Stomach smooth muscle (tissue), 2 donors: ENCODE measurements at regions not wholly inside any gene's neighbourhood (a gene's known extent, or its start where the extent isn't known, plus 50 kb on each side); places are given as distances from the start of the nearest gene placed in this dataset.
"Not testable (repeated sequence)": the region's sequence is repeated elsewhere in the genome, so short reads cannot be mapped to it uniquely, and the experiment has no call there.

Experiments used
- H3K27ac ChIP-seq: one replicate; pipeline ENCODE4 v1.7.0; 2013; ENCODE audit warnings: mild to moderate bottlenecking, low read length, inconsistent platforms
- H3K27me3 ChIP-seq, 2 donors: one replicate each; pipeline ENCODE4 v1.7.0; 2013; ENCODE audit warnings: low read length in 2 of 2; ENCODE audit not compliant: insufficient read depth in 2 of 2, control insufficient read depth in 1 of 2
- H3K36me3 ChIP-seq, 2 donors: one replicate each; pipeline ENCODE4 v1.7.0; 2013; ENCODE audit warnings: low read length in 2 of 2; ENCODE audit not compliant: control insufficient read depth in 2 of 2, insufficient read depth in 2 of 2
- H3K4me1 ChIP-seq: one replicate; pipeline ENCODE4 v1.7.0; 2013; ENCODE audit warnings: low read length; ENCODE audit not compliant: control insufficient read depth, insufficient read depth
- H3K4me3 ChIP-seq, 2 donors: one replicate each; pipeline ENCODE4 v1.7.0; 2013; ENCODE audit warnings: low read length in 2 of 2
- H3K9ac ChIP-seq, 2 donors: one replicate each; pipeline ENCODE4 v1.7.0; 2013; ENCODE audit warnings: low read length in 2 of 2, mild to moderate bottlenecking in 1 of 2
- H3K9me3 ChIP-seq, 2 donors: one replicate each; pipeline ENCODE4 v1.7.0; 2013; ENCODE audit warnings: low read length in 2 of 2; ENCODE audit not compliant: control insufficient read depth in 2 of 2
- donor health status: healthy.
- donor health status: Pancreatic carcinoma.

GRCh38 chr12:9543341-9543740, 64.4 kb downstream of the KLRB1 start:
- H3K36me3 ChIP-seq, H3K4me3 ChIP-seq, H3K27me3 ChIP-seq, H3K9me3 ChIP-seq, H3K27ac ChIP-seq, H3K4me1 ChIP-seq, H3K9ac ChIP-seq: not testable (repeated sequence)

GRCh38 chr12:9542827-9543226, 64.9 kb downstream of the KLRB1 start:
- not testable (repeated sequence) for H3K9me3 ChIP-seq, H3K4me1 ChIP-seq, H3K27me3 ChIP-seq, H3K4me3 ChIP-seq, H3K9ac ChIP-seq, H3K36me3 ChIP-seq, H3K27ac ChIP-seq

- H3K27ac ChIP-seq: not testable (repeated sequence)
Observed at GRCh38 chr12:9515925-9516324, 91.8 kb downstream of the KLRB1 start.

DNA sequence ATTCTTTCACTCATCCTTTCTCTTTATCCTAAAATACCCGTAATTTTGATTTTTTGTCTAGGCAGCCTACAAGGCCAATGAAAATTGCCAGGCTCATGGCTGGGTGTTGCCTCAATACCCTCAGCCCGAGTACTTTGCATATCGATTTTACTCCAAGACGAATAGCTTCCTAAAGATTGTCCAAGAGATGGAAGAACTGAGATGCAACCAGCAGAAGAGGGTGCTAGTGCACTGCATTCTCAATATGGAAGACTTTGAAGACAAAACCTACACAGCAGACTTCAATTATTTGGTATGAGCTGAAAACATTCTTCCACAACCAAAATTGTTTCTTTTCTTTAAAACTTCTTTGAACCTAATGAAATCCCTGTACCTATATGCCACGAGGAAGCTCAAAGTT, 95.0 kb downstream of the KLRB1 start:
- H3K4me1 ChIP-seq, H3K9ac ChIP-seq, H3K36me3 ChIP-seq, H3K4me3 ChIP-seq, H3K27ac ChIP-seq, H3K27me3 ChIP-seq, H3K9me3 ChIP-seq: not testable (repeated sequence)

More at GRCh38 chr12:9515925-9516324, 91.8 kb downstream of the KLRB1 start:
- H3K4me3 ChIP-seq, H3K9me3 ChIP-seq, H3K4me1 ChIP-seq, H3K27me3 ChIP-seq, H3K9ac ChIP-seq, H3K36me3 ChIP-seq: not testable (repeated sequence)

GRCh38 chr12:9510392-9511011, 97.2 kb downstream of the KLRB1 start:
- H3K4me1 ChIP-seq, H3K4me3 ChIP-seq, H3K27ac ChIP-seq, H3K9ac ChIP-seq, H3K27me3 ChIP-seq, H3K9me3 ChIP-seq, H3K36me3 ChIP-seq: not testable (repeated sequence)

DNA sequence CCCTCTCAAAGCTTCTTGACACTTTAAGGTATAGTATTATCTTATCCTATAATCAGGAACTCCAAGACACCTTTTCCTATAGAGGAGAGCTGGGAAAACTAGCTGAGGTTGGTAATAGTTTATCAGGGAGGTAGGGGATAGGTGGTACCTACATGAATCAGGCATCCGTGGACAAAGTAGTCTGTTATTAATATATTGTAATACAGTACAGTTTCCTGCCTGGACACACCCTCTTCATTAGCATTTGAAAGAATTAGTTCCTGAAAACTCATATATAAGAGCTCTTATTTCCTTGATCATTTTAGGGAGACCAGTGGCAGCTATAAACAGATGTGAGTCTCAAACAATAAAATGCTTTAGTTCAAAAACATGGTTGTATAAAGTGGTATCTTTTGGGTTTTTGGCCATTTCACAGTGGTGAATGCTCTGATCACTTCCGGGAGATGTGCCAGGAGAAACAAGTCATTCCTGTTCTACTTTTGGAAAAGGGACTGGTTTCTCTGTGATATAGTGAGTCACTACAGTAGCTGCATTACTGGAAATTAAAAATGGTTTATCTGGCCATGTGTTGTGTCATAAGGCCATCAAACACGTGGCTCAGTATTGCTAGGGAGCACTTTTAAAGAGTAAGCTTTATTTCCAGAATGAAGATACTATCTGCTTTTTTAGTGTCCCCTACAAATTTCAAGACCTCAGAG, 98.1 kb downstream of the KLRB1 start:
- Histone ChIP-seq H3K27ac (no peak overlapping the region), H3K27me3 (no peaks in the 10 kb centered on the region), H3K36me3 (no peaks in the 10 kb centered on the region), H3K4me3 (no peak overlapping the region), H3K9ac (no peak overlapping the region), H3K9me3 (no peaks in the 10 kb centered on the region), H3K4me1 (no peaks in the 10 kb centered on the region)

DNA sequence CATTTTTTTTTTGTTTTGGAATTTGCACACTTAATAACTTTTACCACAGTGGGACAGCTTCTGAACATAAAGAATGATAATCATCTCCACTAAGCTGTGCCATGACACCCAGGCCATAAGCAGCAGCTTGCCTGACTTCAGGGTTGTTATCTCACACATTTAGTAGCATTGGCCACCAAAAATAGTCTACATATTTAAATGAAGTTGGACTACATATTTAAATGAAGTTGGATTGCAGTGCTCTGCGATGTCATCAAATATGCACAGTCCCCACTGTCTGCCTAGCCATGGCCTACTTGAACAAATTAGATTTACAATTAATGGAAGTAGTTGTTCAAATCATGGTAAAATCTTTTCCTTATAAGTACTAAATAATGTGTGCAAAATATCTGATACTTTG, 101.0 kb downstream of the KLRB1 start:
- Histone ChIP-seq H3K27ac (no peak overlapping the region), H3K9me3 (no peaks in the 10 kb centered on the region), H3K4me3 (no peak overlapping the region), H3K36me3 (no peaks in the 10 kb centered on the region), H3K9ac (no peak overlapping the region), H3K4me1 (no peaks in the 10 kb centered on the region), H3K27me3 (no peaks in the 10 kb centered on the region)

DNA sequence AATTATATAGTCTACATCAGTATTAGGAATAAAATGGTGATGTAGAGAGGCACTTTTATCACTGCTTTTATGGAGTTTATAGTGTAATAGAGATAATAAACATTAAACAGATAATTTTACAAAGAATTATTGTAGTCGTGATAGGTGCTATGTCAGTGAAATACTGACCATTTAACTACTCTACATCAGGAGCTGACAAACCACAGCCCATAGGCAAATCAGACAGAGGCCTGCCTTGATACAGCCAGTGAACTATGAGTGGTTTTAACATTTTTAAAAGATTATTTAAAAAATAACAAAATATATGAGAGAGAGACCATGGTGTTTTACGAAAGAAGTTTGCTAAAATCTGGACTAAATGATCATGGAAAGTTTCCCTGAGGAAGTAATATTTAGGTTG, 104.3 kb downstream of the KLRB1 start:
- H3K36me3 ChIP-seq, H3K9me3 ChIP-seq, H3K4me1 ChIP-seq, H3K9ac ChIP-seq, H3K27me3 ChIP-seq, H3K27ac ChIP-seq, H3K4me3 ChIP-seq: not testable (repeated sequence)

DNA sequence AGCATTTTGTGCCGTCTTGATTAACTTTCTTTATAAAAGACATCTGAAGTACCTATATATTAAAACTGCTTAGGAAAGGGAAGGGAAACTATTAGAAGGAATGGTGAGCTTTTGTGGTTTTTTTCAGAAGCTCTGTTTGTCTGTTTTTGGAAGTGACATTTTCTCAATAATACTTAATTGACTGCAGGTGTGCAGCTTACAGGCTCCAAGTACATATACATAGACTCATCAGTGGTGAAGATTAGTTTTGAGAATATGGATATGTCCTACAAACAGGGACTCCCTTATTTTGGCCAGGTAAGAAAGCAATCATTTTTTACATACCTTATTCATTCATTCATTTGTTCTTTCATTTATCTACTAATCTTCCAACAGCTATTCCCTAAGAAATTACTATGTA, 104.9 kb downstream of the KLRB1 start:
- not testable (repeated sequence) for H3K9ac ChIP-seq, H3K4me3 ChIP-seq, H3K27me3 ChIP-seq, H3K36me3 ChIP-seq, H3K27ac ChIP-seq, H3K4me1 ChIP-seq, H3K9me3 ChIP-seq

DNA sequence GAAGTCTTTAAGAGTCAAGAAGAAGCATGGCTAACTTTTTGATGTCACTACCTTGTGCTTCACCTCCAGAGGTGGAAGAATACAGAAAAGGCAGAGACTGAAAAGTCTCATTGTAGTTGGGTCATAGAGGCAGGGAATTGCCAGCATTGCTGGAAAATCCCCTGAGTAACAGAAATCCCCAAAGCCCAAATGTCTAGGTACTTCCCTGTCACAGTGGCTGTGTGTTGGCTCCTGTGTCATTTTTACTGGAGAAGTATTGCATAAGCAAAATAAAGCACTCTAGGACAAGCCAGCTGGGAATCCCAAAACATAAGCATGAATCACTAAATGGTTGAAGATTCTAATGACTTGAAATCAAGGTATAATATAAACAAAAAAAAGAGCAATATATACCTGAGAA, 114.4 kb downstream of the KLRB1 start:
- not testable (repeated sequence) for H3K9ac ChIP-seq, H3K27ac ChIP-seq, H3K36me3 ChIP-seq, H3K4me1 ChIP-seq, H3K4me3 ChIP-seq, H3K9me3 ChIP-seq, H3K27me3 ChIP-seq

DNA sequence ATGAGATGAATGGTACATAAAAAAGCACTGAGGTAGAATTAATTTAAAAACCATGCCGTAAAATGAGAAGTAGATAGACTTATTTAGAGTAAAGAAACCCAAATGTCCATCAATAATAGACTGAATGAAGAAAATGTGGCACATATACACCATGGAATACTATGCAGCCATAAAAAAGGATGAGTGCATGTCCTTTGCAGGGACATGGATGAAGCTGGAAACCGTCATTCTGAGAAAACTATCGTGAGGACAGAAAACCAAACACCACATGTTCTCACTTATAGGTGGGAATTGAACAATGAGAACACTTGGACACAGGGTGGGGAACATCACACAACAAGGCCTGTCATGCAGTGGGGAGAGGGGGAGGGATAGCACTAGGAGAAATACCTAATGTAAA, 126.4 kb downstream of the KLRB1 start:
- H3K36me3 ChIP-seq, H3K4me1 ChIP-seq, H3K9me3 ChIP-seq, H3K4me3 ChIP-seq, H3K9ac ChIP-seq, H3K27ac ChIP-seq, H3K27me3 ChIP-seq: not testable (repeated sequence)
